Endothelial cell of umbilical vein (primary cell): ENCODE measurements at regions not wholly inside any gene's neighbourhood (a gene's known extent, or its start where the extent isn't known, plus 50 kb on each side); places are given as distances from the start of the nearest gene placed in this dataset.

Experiments used
- BruUV-seq: library from RNA; stranded (reverse); fragments of 400-500 nt; replicated peaks from 2 replicates; lab custom pipeline; 2021; lab: Mats Ljungman, UMichigan
- CTCF ChIA-PET: fragments of 300-600, 350-600 bp; sonication (Branson Sonifier 250); formaldehyde crosslinking; loops from one replicate; lab custom pipeline; 2021; ENCODE audit warnings: antibody characterized with exemption, inconsistent platforms; lab: Charles Lee
- POLR2A ChIA-PET: fragments of 300-600, 350-600 bp; sonication (Branson Sonifier 250); formaldehyde crosslinking; loops from one replicate; lab custom pipeline; 2021; ENCODE audit warnings: antibody characterized with exemption, inconsistent platforms; lab: Charles Lee
- DNase-seq: peaks from one replicate; pipeline ENCODE4 v3.0.0-alpha.2; 2011; ENCODE audit warnings: low read depth, low spot score
- FAIRE-seq: peaks from 2 replicates; lab custom pipeline; 2011; peaks lifted over from hg19 to GRCh38; lab: Jason Lieb, UNC
- H2AFZ ChIP-seq: 2 replicates; pipeline ENCODE4 v1.6.0; 2012; ENCODE audit warnings: low read depth, low read length, control low read depth, inconsistent platforms
- H3K27ac ChIP-seq: 2 replicates; pipeline ENCODE4 v1.5.1; 2011; ENCODE audit warnings: low read depth, mild to moderate bottlenecking, control low read depth, low read length, moderate library complexity; ENCODE audit not compliant: insufficient read depth
- H3K27me3 ChIP-seq, 2 experiments: 2 replicates each; pipeline versions ENCODE4 v1.6.0 to v1.6.1; 2011; ENCODE audit warnings: low read length in 2 of 2, mixed read lengths in 1 of 2; ENCODE audit not compliant: control insufficient read depth in 2 of 2, insufficient read depth in 2 of 2
- H3K36me3 ChIP-seq, 2 experiments: 2 replicates in 1 of 2; 3 replicates in 1 of 2; pipeline ENCODE4 v1.5.1; 2011; ENCODE audit warnings: low read length in 2 of 2, mild to moderate bottlenecking in 1 of 2, moderate library complexity in 1 of 2; ENCODE audit not compliant: control insufficient read depth in 2 of 2, insufficient read depth in 2 of 2; ENCODE audit errors: extremely low read depth in 1 of 2
- H3K4me1 ChIP-seq: 3 replicates; pipeline ENCODE4 v1.5.1; 2011; ENCODE audit warnings: mild to moderate bottlenecking, low read length; ENCODE audit not compliant: control insufficient read depth, insufficient read depth; ENCODE audit errors: extremely low read depth
- H3K4me2 ChIP-seq: 2 replicates; pipeline ENCODE4 v1.6.1; 2011; ENCODE audit warnings: low read length, control low read depth, mixed read lengths; ENCODE audit not compliant: insufficient read depth
- H3K4me3 ChIP-seq, 3 experiments: fragments of 200-600 bp in 1 of 3; sonication (generic), shearing (Covaris generic) in 1 of 3; replicated peaks in 1 of 3; 2 replicates each; pipeline ENCODE4 v1.5.1; 2011 to 2016; ENCODE audit warnings: control low read depth in 3 of 3, low read length in 3 of 3, mild to moderate bottlenecking in 2 of 3, inconsistent platforms in 1 of 3, low read depth in 1 of 3, moderate library complexity in 1 of 3; ENCODE audit not compliant: insufficient read depth in 1 of 3
- H3K79me2 ChIP-seq: 2 replicates; pipeline ENCODE4 v1.6.0; 2012; ENCODE audit warnings: low read length, inconsistent platforms; ENCODE audit not compliant: control insufficient read depth, insufficient read depth
- H3K9ac ChIP-seq: replicated peaks from 2 replicates; pipeline ENCODE3; 2011; ENCODE audit warnings: low read length, control low read depth; ENCODE audit not compliant: insufficient read depth; ENCODE audit errors: extremely low read depth
- H3K9me1 ChIP-seq: replicated peaks from 3 replicates; pipeline ENCODE4 v1.6.0; 2011; ENCODE audit warnings: mild to moderate bottlenecking, low read length; ENCODE audit not compliant: control insufficient read depth, insufficient read depth; ENCODE audit errors: extremely low read depth
- H3K9me3 ChIP-seq: replicated peaks from 2 replicates; pipeline ENCODE4 v1.5.1; 2012; ENCODE audit warnings: low read length, inconsistent platforms; ENCODE audit not compliant: control insufficient read depth, insufficient read depth
- H4K20me1 ChIP-seq: replicated peaks from 2 replicates; pipeline ENCODE3; 2011; ENCODE audit warnings: mild to moderate bottlenecking, low read length; ENCODE audit not compliant: control insufficient read depth, insufficient read depth; ENCODE audit errors: extremely low read depth
- CTCF ChIP-seq, 2 donors: IDR thresholded peaks; 1 replicate in 1 of 2; 2 replicates in 1 of 2; pipeline ENCODE4 v1.5.1; 2011; ENCODE audit warnings: low read length in 2 of 2, mild to moderate bottlenecking in 2 of 2, moderate library complexity in 2 of 2, control low read depth in 1 of 2, inconsistent platforms in 1 of 2, low read depth in 1 of 2; ENCODE audit not compliant: insufficient read depth in 1 of 2; ENCODE audit errors: extremely low read depth in 1 of 2
- MAX ChIP-seq: IDR thresholded peaks from 2 replicates; pipeline ENCODE4 v1.6.1; 2011; ENCODE audit not compliant: insufficient read depth, insufficient read length
- dilution Hi-C: fragments of 300-500 bp; cut with MboI; formaldehyde crosslinking; loops from one replicate; pipeline ENCODE4 v1.15.0; 2019; ENCODE audit warnings: low sequenced_read_pairs; ENCODE audit not compliant: extremely low pct_ligation_motif_present
- intact Hi-C: fragments of 100-400 bp; cut with micrococcal nuclease; formaldehyde crosslinking; loops from one replicate; pipeline ENCODE4 v1.10.0; 2022

- Histone ChIP-seq H2AFZ (no peak overlapping the region), H3K9me1 (no peaks in the 10 kb centered on the region), H3K36me3 (no peaks in the 10 kb centered on the region), H3K79me2 (no peaks in the 10 kb centered on the region), H3K4me3 (no peak overlapping the region), H3K9me3 (no peaks in the 10 kb centered on the region), H4K20me1 (no peaks in the 10 kb centered on the region), H3K27me3 (no peaks in the 10 kb centered on the region), H3K27ac (no peak overlapping the region), H3K9ac (no peak overlapping the region), H3K4me1 (no peaks in the 10 kb centered on the region), H3K4me2 (no peak overlapping the region)
- ChIA-PET CTCF (no interaction called here), POLR2A (no interaction called here)
- FAIRE-seq: no peak
- TF ChIP-seq MAX (no peak), CTCF (IDR thresholded peaks at IDR 0.05; ENCODE audit: extremely low read depth in 1 of 2, insufficient read depth in 1 of 2, low read depth in 1 of 2, low read length in 2 of 2) (no peak)
- intact Hi-C loops (no loop called here), dilution Hi-C loops (no loop called here)
- DNase-seq: no peak
- no TSS peak for BruUV-seq
These were observed 557.6 kb downstream of the QKI start for GRCh38 chr6:163971841-163972838.
